ENCODE measurements at regions not wholly inside any gene's neighbourhood (a gene's known extent, or its start where the extent isn't known, plus 50 kb on each side); places are given as distances from the start of the nearest gene placed in this dataset.

DNA sequence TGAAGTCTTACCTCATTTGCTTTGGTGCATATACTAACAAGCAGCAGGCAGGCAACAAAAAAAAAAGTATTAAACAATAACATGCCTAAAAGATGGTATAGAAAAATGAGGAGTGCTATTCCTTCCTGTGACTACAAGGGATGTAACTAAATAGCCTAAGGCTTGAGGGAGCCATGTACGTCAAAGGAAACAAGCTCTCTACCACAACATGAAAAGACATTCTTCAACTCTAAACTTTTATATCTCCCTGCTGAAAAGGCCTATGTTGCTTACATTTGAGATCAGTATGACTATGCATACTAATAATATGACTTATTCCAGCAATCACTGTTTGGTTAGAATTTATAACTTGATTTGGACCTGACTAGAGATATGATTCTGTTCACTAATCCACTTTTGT lies 347.9 kb downstream of the ADCYAP1 start:
- H3K4me3 ChIP-seq (replicated peaks in 1 of 2; ENCODE audit: low read depth in 1 of 2, low read length in 2 of 2): no peak overlapping the region
- no peaks in the 10 kb centered on the region for H4K20me1 ChIP-seq (ENCODE audit: insufficient read depth)
- ChIA-PET CTCF (no interaction called here), RAD21 (ENCODE audit: low non-redundant PET in 1 of 2, low total read pairs in 2 of 2, uncharacterized antibody in 2 of 2, unreplicated experiment in 2 of 2) (no interaction called here), POLR2A (no interaction called here)
- no peaks in the 10 kb centered on the region for H3K9me3 ChIP-seq (ENCODE audit: control insufficient read depth in 1 of 2, insufficient read depth in 1 of 2, low read depth in 1 of 2, low read length in 2 of 2)
- intact Hi-C loops (cut with micrococcal nuclease): no loop called here
- H3K4me1 ChIP-seq (ENCODE audit: control insufficient read depth in 1 of 2, insufficient read depth in 2 of 2, low read length in 2 of 2): no peaks in the 10 kb centered on the region
- no peak for DNase-seq (ENCODE audit: low read depth, low spot score)
- H3K9ac ChIP-seq (ENCODE audit: low read length): no peak overlapping the region
- H3K79me2 ChIP-seq (ENCODE audit: insufficient read depth, low read length): no peaks in the 10 kb centered on the region
- no peak for ATAC-seq
- H3K27ac ChIP-seq (ENCODE audit: low read depth, low read length): no peak overlapping the region
- TF ChIP-seq POLR2AphosphoS5 (IDR thresholded peaks at IDR 0.05; ENCODE audit: low read depth, low read length) (no peak), ZNF274 (IDR thresholded peaks at IDR 0.05; ENCODE audit: low read depth, low read length) (no peak), EGR1 (IDR thresholded peaks at IDR 0.05; ENCODE audit: low read depth) (no peak), EZH2 (IDR thresholded peaks at IDR 0.05) (no peak), JUND (IDR thresholded peaks at IDR 0.05) (no peak), FOSL1 (IDR thresholded peaks at IDR 0.05; ENCODE audit: low read depth) (no peak), YY1 (IDR thresholded peaks at IDR 0.05; ENCODE audit: extremely low read depth, insufficient replicate concordance, low read depth, low read length) (no peak), ATF3 (IDR thresholded peaks at IDR 0.05) (no peak), ZFX (IDR thresholded peaks at IDR 0.05) (no peak), SIN3A (IDR thresholded peaks at IDR 0.05; ENCODE audit: low read depth) (no peak), POLR2A (IDR thresholded peaks at IDR 0.05; ENCODE audit: borderline replicate concordance, extremely low read depth, insufficient read depth, insufficient read length) (no peak), REST (IDR thresholded peaks at IDR 0.05; ENCODE audit: low read depth) (no peak), EZH2phosphoT487 (IDR thresholded peaks at IDR 0.05; ENCODE audit: borderline replicate concordance) (no peak), CEBPB (IDR thresholded peaks at IDR 0.05; ENCODE audit: low read depth) (no peak), ELF1 (IDR thresholded peaks at IDR 0.05; ENCODE audit: borderline replicate concordance, low read depth) (no peak)
- TF ChIP-seq, protein P1, sequence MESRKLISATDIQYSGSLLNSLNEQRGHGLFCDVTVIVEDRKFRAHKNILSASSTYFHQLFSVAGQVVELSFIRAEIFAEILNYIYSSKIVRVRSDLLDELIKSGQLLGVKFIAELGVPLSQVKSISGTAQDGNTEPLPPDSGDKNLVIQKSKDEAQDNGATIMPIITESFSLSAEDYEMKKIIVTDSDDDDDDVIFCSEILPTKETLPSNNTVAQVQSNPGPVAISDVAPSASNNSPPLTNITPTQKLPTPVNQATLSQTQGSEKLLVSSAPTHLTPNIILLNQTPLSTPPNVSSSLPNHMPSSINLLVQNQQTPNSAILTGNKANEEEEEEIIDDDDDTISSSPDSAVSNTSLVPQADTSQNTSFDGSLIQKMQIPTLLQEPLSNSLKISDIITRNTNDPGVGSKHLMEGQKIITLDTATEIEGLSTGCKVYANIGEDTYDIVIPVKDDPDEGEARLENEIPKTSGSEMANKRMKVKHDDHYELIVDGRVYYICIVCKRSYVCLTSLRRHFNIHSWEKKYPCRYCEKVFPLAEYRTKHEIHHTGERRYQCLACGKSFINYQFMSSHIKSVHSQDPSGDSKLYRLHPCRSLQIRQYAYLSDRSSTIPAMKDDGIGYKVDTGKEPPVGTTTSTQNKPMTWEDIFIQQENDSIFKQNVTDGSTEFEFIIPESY (IDR thresholded peaks at IDR 0.05; ENCODE audit: extremely low read depth, insufficient replicate concordance, low read length): no peak
- H3K27me3 ChIP-seq (ENCODE audit: insufficient read depth, low read length): no peaks in the 10 kb centered on the region
- no peaks in the 10 kb centered on the region for H3K9me2 ChIP-seq (ENCODE audit: insufficient read depth)
- H2AFZ ChIP-seq (ENCODE audit: low read depth, low read length, poor library complexity, severe bottlenecking): no peak overlapping the region
- no peaks in the 10 kb centered on the region for H3K36me3 ChIP-seq (ENCODE audit: control insufficient read depth in 1 of 2, insufficient read depth in 2 of 2, low read length in 2 of 2)
- H3K4me2 ChIP-seq (ENCODE audit: low read length): no peak overlapping the region
- BruUV-seq (replicated peaks): no TSS peak
